Keratinocyte (primary cell): ENCODE measurements at regions not wholly inside any gene's neighbourhood (a gene's known extent, or its start where the extent isn't known, plus 50 kb on each side); places are given as distances from the start of the nearest gene placed in this dataset.

Experiments used
- CTCF ChIP-seq, 3 experiments: IDR thresholded peaks in 1 of 3; conservative IDR thresholded peaks in 1 of 3; optimal IDR thresholded peaks in 1 of 3; 2 replicates in 2 of 3; 3 replicates in 1 of 3; pipeline versions ENCODE3 to v1.5.1; 2011; ENCODE audit warnings: low read length in 3 of 3, mild to moderate bottlenecking in 3 of 3, moderate library complexity in 2 of 3, control low read depth in 1 of 3, inconsistent platforms in 1 of 3; ENCODE audit not compliant: insufficient read depth in 2 of 3; ENCODE audit errors: extremely low read depth in 1 of 3
- EZH2 ChIP-seq: IDR thresholded peaks from one replicate; pipeline ENCODE4 v1.6.1; 2012; ENCODE audit warnings: inconsistent platforms, mild to moderate bottlenecking, low read length, moderate library complexity

- TF ChIP-seq CTCF (optimal IDR thresholded peaks at IDR 0.05 in 1 of 3, IDR thresholded peaks at IDR 0.05 in 1 of 3, conservative IDR thresholded peaks at IDR 0.05 in 1 of 3; ENCODE audit: extremely low read depth in 1 of 3, insufficient read depth in 2 of 3, low read length in 3 of 3) = no peak
- TF ChIP-seq EZH2 = no peak
Measured at GRCh38 chr12:111250251-111250881, 118.5 kb downstream of the PHETA1 start.
